ENCODE measurements at regions not wholly inside any gene's neighbourhood (a gene's known extent, or its start where the extent isn't known, plus 50 kb on each side); places are given as distances from the start of the nearest gene placed in this dataset.
"Not testable (repeated sequence)": the region's sequence is repeated elsewhere in the genome, so short reads cannot be mapped to it uniquely, and the experiment has no call there.

GRCh38 chr5:87105577-87105976 lies 162.1 kb upstream of the RASA1 start:
- no peak for DNase-seq (ENCODE audit: low read depth)

- no peak for DNase-seq (ENCODE audit: low read depth)
Measured at GRCh38 chr5:87109746-87110145, 157.9 kb upstream of the RASA1 start.

- no peak for DNase-seq (ENCODE audit: low read depth)
Measured at GRCh38 chr5:87110721-87111120, 157.0 kb upstream of the RASA1 start.

- peak; percentile 96 for DNase-seq (ENCODE audit: low read depth)
Measured at GRCh38 chr5:87113861-87114260, 153.8 kb upstream of the RASA1 start.

GRCh38 chr5:87114631-87115030 lies 153.1 kb upstream of the RASA1 start:
- no peak for DNase-seq (ENCODE audit: low read depth)

- DNase-seq (ENCODE audit: low read depth), result no peak
Measured at GRCh38 chr5:87115839-87116364, 151.8 kb upstream of the RASA1 start.

GRCh38 chr5:87116825-87117512 lies 150.7 kb upstream of the RASA1 start:
- DNase-seq (ENCODE audit: low read depth), result peak; percentile 63

- no peak for DNase-seq (ENCODE audit: low read depth)
Measured at GRCh38 chr5:87119588-87119987, 148.1 kb upstream of the RASA1 start.

GRCh38 chr5:87120518-87121303 lies 147.0 kb upstream of the RASA1 start:
- peak; percentile 97 for DNase-seq (ENCODE audit: low read depth)

GRCh38 chr5:87121304-87122150 lies 146.2 kb upstream of the RASA1 start:
- DNase-seq (ENCODE audit: low read depth), result peak; percentile 96

GRCh38 chr5:87122151-87122977 lies 145.3 kb upstream of the RASA1 start:
- peak; percentile 27 for DNase-seq (ENCODE audit: low read depth)

GRCh38 chr5:87125766-87126165 lies 141.9 kb upstream of the RASA1 start:
- DNase-seq (ENCODE audit: low read depth), result no peak

GRCh38 chr5:87126869-87127268 lies 140.8 kb upstream of the RASA1 start:
- no peak for DNase-seq (ENCODE audit: low read depth)

GRCh38 chr5:87127426-87127825 lies 140.3 kb upstream of the RASA1 start:
- peak; percentile 94 for DNase-seq (ENCODE audit: low read depth)

GRCh38 chr5:87127956-87128687 lies 139.6 kb upstream of the RASA1 start:
- peak; percentile 76 for DNase-seq (ENCODE audit: low read depth)

- DNase-seq (ENCODE audit: low read depth), result no peak
Measured at GRCh38 chr5:87129046-87129445, 138.6 kb upstream of the RASA1 start.

- DNase-seq (ENCODE audit: low read depth), result peak; percentile 29
Measured at GRCh38 chr5:87132696-87133095, 135.0 kb upstream of the RASA1 start.

GRCh38 chr5:87134513-87134912 lies 133.2 kb upstream of the RASA1 start:
- DNase-seq (ENCODE audit: low read depth), result not testable (repeated sequence)

GRCh38 chr5:87136096-87136495 lies 131.6 kb upstream of the RASA1 start:
- DNase-seq (ENCODE audit: low read depth), result no peak

GRCh38 chr5:87136733-87137132 lies 130.9 kb upstream of the RASA1 start:
- no peak for DNase-seq (ENCODE audit: low read depth)

GRCh38 chr5:87137283-87137682 lies 130.4 kb upstream of the RASA1 start:
- no peak for DNase-seq (ENCODE audit: low read depth)

Data from ELR (cell line).